Fibroblast of gingiva (primary cell): ENCODE measurements at regions not wholly inside any gene's neighbourhood (a gene's known extent, or its start where the extent isn't known, plus 50 kb on each side); places are given as distances from the start of the nearest gene placed in this dataset.
"Not testable (repeated sequence)": the region's sequence is repeated elsewhere in the genome, so short reads cannot be mapped to it uniquely, and the experiment has no call there.

Source experiments
- DNase-seq: peaks from one replicate; pipeline ENCODE4 v3.0.0-alpha.2; 2011; ENCODE audit warnings: low read depth

- no peak for DNase-seq
Measured at GRCh38 chr16:14384745-14385144, 245.3 kb downstream of the PARN start.

GRCh38 chr16:14383844-14384243, 246.2 kb downstream of the PARN start:
- not testable (repeated sequence) for DNase-seq

- DNase-seq = peak; percentile 73
Measured at GRCh38 chr16:14378689-14379467, 251.2 kb downstream of the PARN start.

GRCh38 chr16:14378131-14378551, 251.9 kb downstream of the PARN start:
- DNase-seq = peak; percentile 97

- DNase-seq = peak; percentile 73
Measured at GRCh38 chr16:14377326-14377725, 252.7 kb downstream of the PARN start.

- DNase-seq = peak; percentile 14
Measured at GRCh38 chr16:14375132-14375491, 254.9 kb downstream of the PARN start.

- DNase-seq = no peak
Measured at GRCh38 chr16:14374451-14375131, 255.5 kb downstream of the PARN start.

GRCh38 chr16:14373896-14374295, 256.2 kb downstream of the PARN start:
- no peak for DNase-seq

GRCh38 chr16:14373406-14373805, 256.7 kb downstream of the PARN start:
- DNase-seq = no peak

- no peak for DNase-seq
Measured at GRCh38 chr16:14372471-14372870, 257.6 kb downstream of the PARN start.

GRCh38 chr16:14371778-14372431, 258.2 kb downstream of the PARN start:
- no peak for DNase-seq

GRCh38 chr16:14370736-14371234, 259.3 kb downstream of the PARN start:
- no peak for DNase-seq

- DNase-seq = peak; percentile 55
Measured at GRCh38 chr16:14369734-14370598, 260.1 kb downstream of the PARN start.

- DNase-seq = no peak
Measured at GRCh38 chr16:14368399-14368798, 261.7 kb downstream of the PARN start.

- no peak for DNase-seq
Measured at GRCh38 chr16:14366974-14367707, 262.9 kb downstream of the PARN start.

- DNase-seq = no peak
Measured at GRCh38 chr16:14366447-14366846, 263.6 kb downstream of the PARN start.

GRCh38 chr16:14365200-14365851, 264.7 kb downstream of the PARN start:
- no peak for DNase-seq

- peak; percentile 70 for DNase-seq
Measured at GRCh38 chr16:14364386-14365199, 265.5 kb downstream of the PARN start.

- no peak for DNase-seq
Measured at GRCh38 chr16:14364112-14364385, 266.0 kb downstream of the PARN start.

- peak; percentile 44 for DNase-seq
Measured at GRCh38 chr16:14362774-14363371, 267.2 kb downstream of the PARN start.
